ENCODE measurements at regions not wholly inside any gene's neighbourhood (a gene's known extent, or its start where the extent isn't known, plus 50 kb on each side); places are given as distances from the start of the nearest gene placed in this dataset.
"Not testable (repeated sequence)": the region's sequence is repeated elsewhere in the genome, so short reads cannot be mapped to it uniquely, and the experiment has no call there.

DNA sequence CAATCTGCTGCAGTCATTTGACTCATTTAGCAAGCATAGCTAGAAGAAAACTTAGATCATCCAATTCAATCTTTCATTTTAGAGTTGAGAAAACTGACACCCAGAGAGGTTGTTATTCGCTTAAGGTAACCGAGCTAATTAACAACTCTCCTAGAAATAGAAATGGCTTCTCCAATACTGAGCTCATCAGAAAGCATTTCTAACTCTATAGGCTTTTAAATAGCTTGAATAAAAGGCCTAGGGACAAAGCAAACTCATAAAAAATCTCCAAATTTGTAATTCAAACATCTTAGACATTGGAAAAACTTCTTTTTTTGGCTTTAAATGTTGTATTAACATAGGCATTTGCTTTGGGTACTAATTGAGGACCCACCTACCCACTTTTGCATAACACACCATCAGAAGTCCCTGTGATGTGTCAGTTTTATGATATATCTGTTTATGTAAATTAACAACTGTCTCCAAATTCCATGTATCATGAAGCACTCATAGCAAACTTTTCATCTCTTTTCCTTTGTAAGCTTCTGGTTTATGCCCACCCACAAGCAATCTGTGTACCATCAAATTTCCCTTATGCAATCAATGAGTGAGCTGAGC lies 343.9 kb upstream of the CHST9 start:
- Histone ChIP-seq H3K4me3 (ENCODE audit: low read depth, low read length) (no peak overlapping the region), H3K36me3 (no peaks in the 10 kb centered on the region), H3K27ac (no peak overlapping the region), H3K27me3 (ENCODE audit: insufficient read depth, low read depth, severe bottlenecking) (no peaks in the 10 kb centered on the region), H3K9me3 (ENCODE audit: severe bottlenecking) (no peaks in the 10 kb centered on the region)
- TF ChIP-seq, protein P1, sequence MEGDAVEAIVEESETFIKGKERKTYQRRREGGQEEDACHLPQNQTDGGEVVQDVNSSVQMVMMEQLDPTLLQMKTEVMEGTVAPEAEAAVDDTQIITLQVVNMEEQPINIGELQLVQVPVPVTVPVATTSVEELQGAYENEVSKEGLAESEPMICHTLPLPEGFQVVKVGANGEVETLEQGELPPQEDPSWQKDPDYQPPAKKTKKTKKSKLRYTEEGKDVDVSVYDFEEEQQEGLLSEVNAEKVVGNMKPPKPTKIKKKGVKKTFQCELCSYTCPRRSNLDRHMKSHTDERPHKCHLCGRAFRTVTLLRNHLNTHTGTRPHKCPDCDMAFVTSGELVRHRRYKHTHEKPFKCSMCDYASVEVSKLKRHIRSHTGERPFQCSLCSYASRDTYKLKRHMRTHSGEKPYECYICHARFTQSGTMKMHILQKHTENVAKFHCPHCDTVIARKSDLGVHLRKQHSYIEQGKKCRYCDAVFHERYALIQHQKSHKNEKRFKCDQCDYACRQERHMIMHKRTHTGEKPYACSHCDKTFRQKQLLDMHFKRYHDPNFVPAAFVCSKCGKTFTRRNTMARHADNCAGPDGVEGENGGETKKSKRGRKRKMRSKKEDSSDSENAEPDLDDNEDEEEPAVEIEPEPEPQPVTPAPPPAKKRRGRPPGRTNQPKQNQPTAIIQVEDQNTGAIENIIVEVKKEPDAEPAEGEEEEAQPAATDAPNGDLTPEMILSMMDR (IDR thresholded peaks at IDR 0.05; ENCODE audit: low read depth, low read length) = no peak
- DNase-seq = no peak

GRCh38 chr18:27527856-27528255 lies 342.7 kb upstream of the CHST9 start:
- Histone ChIP-seq H3K9me3 (ENCODE audit: severe bottlenecking) (no peaks in the 10 kb centered on the region), H3K36me3 (no peaks in the 10 kb centered on the region), H3K27me3 (ENCODE audit: insufficient read depth, low read depth, severe bottlenecking) (no peaks in the 10 kb centered on the region), H3K27ac (no peak overlapping the region), H3K4me3 (ENCODE audit: low read depth, low read length) (no peak overlapping the region)
- TF ChIP-seq, protein P1 (IDR thresholded peaks at IDR 0.05; ENCODE audit: low read depth, low read length) = no peak
- DNase-seq = no peak

- Histone ChIP-seq H3K27me3 (ENCODE audit: insufficient read depth, low read depth, severe bottlenecking) (no peaks in the 10 kb centered on the region), H3K27ac (no peak overlapping the region), H3K4me3 (ENCODE audit: low read depth, low read length) (no peak overlapping the region), H3K9me3 (ENCODE audit: severe bottlenecking) (no peaks in the 10 kb centered on the region), H3K36me3 (no peaks in the 10 kb centered on the region)
- no peak for DNase-seq
- TF ChIP-seq, protein P1 (IDR thresholded peaks at IDR 0.05; ENCODE audit: low read depth, low read length) = no peak
These were observed 335.3 kb upstream of the CHST9 start for GRCh38 chr18:27520401-27520800.

- DNase-seq; H3K36me3 ChIP-seq; H3K27ac ChIP-seq; H3K4me3 ChIP-seq (ENCODE audit: low read depth, low read length); H3K27me3 ChIP-seq (ENCODE audit: insufficient read depth, low read depth, severe bottlenecking); H3K9me3 ChIP-seq (ENCODE audit: severe bottlenecking): not testable (repeated sequence)
These were observed 325.0 kb upstream of the CHST9 start for GRCh38 chr18:27510036-27510633.

DNA sequence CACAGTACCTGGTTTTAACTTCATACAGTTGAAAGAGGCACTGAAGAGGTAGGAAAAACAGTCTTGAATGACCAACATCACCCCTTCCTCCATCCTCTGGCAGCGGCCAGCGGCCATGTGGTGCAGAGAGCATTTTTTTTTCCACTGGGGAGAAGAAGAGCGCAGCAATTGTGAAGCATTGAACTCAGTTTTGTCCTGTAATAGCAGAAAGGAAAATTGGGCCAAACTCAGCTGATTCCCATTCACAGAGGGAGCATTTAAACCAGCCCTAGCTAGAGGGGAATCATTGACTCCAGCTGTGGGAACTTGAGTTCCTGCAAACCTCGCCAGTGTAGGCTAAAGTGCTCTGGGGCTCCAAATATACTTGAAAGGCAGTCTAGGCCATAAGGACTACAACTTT lies 316.6 kb upstream of the CHST9 start:
- H3K9me3 ChIP-seq (ENCODE audit: severe bottlenecking) = peaks cover 4% of the 10 kb centered on the region
- H3K27me3 ChIP-seq (ENCODE audit: insufficient read depth, low read depth, severe bottlenecking) = no peaks in the 10 kb centered on the region
- H3K27ac ChIP-seq = no peak overlapping the region
- H3K4me3 ChIP-seq (ENCODE audit: low read depth, low read length) = no peak overlapping the region
- H3K36me3 ChIP-seq = no peaks in the 10 kb centered on the region
- TF ChIP-seq, protein P1 (IDR thresholded peaks at IDR 0.05; ENCODE audit: low read depth, low read length) = no peak
- no peak for DNase-seq

DNA sequence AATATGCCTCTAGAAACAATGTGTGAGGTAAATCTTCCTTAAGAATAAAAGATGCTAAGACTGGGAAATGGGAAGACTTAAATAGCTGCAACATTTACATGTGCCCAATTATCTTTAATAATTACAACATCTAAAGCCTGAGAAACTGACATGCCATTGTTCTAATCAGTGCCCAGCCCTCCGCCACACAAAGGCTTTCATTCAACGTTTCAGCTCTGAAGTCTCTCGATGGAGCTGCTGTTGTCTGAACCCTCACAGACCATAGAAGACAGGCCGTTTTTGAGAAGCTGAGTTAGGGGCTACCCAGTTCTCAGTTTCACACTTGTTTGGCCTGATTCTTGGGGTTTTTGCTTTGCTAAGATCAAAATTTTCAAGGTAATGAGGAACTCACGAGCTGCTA lies 315.4 kb upstream of the CHST9 start:
- no peaks in the 10 kb centered on the region for H3K36me3 ChIP-seq
- H3K4me3 ChIP-seq (ENCODE audit: low read depth, low read length) = no peak overlapping the region
- no peak for DNase-seq
- no peak overlapping the region for H3K27ac ChIP-seq
- H3K27me3 ChIP-seq (ENCODE audit: insufficient read depth, low read depth, severe bottlenecking) = no peaks in the 10 kb centered on the region
- peaks cover 4% of the 10 kb centered on the region for H3K9me3 ChIP-seq (ENCODE audit: severe bottlenecking)
- TF ChIP-seq, protein P1 (IDR thresholded peaks at IDR 0.05; ENCODE audit: low read depth, low read length) = no peak

Data from WERI-Rb-1 (cell line).